ENCODE measurements at regions not wholly inside any gene's neighbourhood (a gene's known extent, or its start where the extent isn't known, plus 50 kb on each side); places are given as distances from the start of the nearest gene placed in this dataset.
"Not testable (repeated sequence)": the region's sequence is repeated elsewhere in the genome, so short reads cannot be mapped to it uniquely, and the experiment has no call there.

- H3K36me3 ChIP-seq (ENCODE audit: control insufficient read depth in 2 of 2, insufficient read depth in 2 of 2, low read length in 2 of 2), result no peaks in the 10 kb centered on the region
- no peak overlapping the region for H3K4me3 ChIP-seq (ENCODE audit: low read length in 2 of 2)
- H3K4me1 ChIP-seq (ENCODE audit: control insufficient read depth, insufficient read depth, low read length), result no peaks in the 10 kb centered on the region
- no peak overlapping the region for H3K27ac ChIP-seq (ENCODE audit: low read length)
- H3K9ac ChIP-seq (ENCODE audit: low read length in 2 of 2), result no peak overlapping the region
- H3K27me3 ChIP-seq (ENCODE audit: control insufficient read depth in 1 of 2, insufficient read depth in 2 of 2, low read length in 2 of 2), result no peaks in the 10 kb centered on the region
- H3K9me3 ChIP-seq (ENCODE audit: control insufficient read depth in 2 of 2, low read length in 2 of 2), result no peaks in the 10 kb centered on the region
Measured at GRCh38 chr6:48397887-48398286, 286.9 kb upstream of the PTCHD4 start.

DNA sequence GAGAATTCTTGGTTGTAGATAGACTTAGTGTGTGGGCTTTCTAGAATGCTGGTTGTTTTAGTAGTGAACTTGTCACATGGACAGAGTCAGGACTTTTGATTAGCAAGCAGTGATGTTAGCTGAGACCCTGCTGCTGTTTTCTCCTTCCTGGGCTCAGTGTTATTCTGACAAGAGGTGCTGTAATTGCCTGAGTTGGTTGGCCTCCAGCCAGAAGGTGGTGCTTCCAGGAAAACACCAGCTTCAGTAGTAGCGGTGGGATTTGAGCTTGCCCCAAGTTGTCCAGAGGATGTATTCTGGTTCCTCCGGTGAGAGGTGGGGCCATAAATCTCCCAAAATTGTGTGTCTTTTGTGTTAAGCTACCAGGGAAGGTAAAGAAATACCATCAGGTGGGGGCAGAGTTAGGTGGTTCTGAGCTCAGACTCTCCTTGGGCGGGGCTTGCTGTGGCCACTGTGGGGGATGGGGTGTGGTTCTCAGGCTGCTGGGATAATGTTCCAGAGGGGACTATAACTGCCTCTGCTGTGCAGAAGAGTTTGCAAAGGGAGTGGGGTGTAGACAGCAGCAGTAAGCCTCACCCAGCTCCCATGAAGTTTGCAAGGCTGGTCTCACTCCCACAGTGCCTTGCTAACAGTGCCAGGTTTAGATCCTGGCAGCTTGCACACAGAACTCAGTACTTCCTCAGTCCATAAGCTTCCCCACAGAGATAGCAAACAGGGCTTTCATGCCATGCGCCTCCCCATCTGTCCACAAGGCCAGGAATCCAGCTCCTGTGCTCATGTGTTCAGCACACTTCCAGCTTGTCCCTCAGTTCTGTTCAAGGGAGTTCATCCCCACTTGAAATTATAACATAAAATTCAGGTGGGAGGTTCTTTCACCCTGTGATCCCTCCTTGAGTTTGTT, 278.4 kb upstream of the PTCHD4 start:
- H3K4me3 ChIP-seq (ENCODE audit: low read length in 2 of 2), result no peak overlapping the region
- no peaks in the 10 kb centered on the region for H3K27me3 ChIP-seq (ENCODE audit: control insufficient read depth in 1 of 2, insufficient read depth in 2 of 2, low read length in 2 of 2)
- H3K9me3 ChIP-seq (ENCODE audit: control insufficient read depth in 2 of 2, low read length in 2 of 2), result no peaks in the 10 kb centered on the region
- no peaks in the 10 kb centered on the region for H3K36me3 ChIP-seq (ENCODE audit: control insufficient read depth in 2 of 2, insufficient read depth in 2 of 2, low read length in 2 of 2)
- H3K9ac ChIP-seq (ENCODE audit: low read length in 2 of 2), result no peak overlapping the region
- no peaks in the 10 kb centered on the region for H3K4me1 ChIP-seq (ENCODE audit: control insufficient read depth, insufficient read depth, low read length)
- H3K27ac ChIP-seq (ENCODE audit: low read length), result no peak overlapping the region

- no peaks in the 10 kb centered on the region for H3K36me3 ChIP-seq (ENCODE audit: control insufficient read depth in 2 of 2, insufficient read depth in 2 of 2, low read length in 2 of 2)
- no peak overlapping the region for H3K27ac ChIP-seq (ENCODE audit: low read length)
- no peak overlapping the region for H3K9ac ChIP-seq (ENCODE audit: low read length in 2 of 2)
- H3K4me1 ChIP-seq (ENCODE audit: control insufficient read depth, insufficient read depth, low read length), result no peaks in the 10 kb centered on the region
- no peaks in the 10 kb centered on the region for H3K9me3 ChIP-seq (ENCODE audit: control insufficient read depth in 2 of 2, low read length in 2 of 2)
- H3K27me3 ChIP-seq (ENCODE audit: control insufficient read depth in 1 of 2, insufficient read depth in 2 of 2, low read length in 2 of 2), result no peaks in the 10 kb centered on the region
- H3K4me3 ChIP-seq (ENCODE audit: low read length in 2 of 2), result no peak overlapping the region
Measured at GRCh38 chr6:48388044-48388443, 277.0 kb upstream of the PTCHD4 start.

DNA sequence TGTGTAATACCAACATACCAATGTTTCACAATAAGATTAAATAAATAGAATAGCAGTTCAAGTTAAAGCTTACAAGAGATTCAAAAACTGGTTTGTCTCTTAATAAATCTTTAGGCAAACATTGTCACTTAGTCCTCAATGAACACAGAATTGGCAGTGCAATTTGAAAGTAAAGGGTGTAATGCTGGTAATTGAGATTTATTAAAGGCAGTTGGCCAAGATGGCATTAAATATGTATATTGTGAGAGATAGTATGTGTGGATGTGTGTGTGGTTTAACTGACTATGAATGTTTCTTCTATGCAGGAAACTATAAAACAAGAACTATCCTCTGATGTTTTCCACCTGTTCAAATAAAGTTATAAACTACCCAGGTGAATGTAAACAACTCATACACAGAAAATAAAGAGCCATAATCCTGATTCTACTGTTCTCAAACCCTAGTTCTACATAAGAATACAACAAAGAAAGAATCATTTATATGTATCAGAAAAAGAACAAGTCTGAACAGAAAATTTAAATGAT, 267.9 kb upstream of the PTCHD4 start:
- H3K9me3 ChIP-seq (ENCODE audit: control insufficient read depth in 2 of 2, low read length in 2 of 2), result no peaks in the 10 kb centered on the region
- no peak overlapping the region for H3K4me3 ChIP-seq (ENCODE audit: low read length in 2 of 2)
- no peaks in the 10 kb centered on the region for H3K4me1 ChIP-seq (ENCODE audit: control insufficient read depth, insufficient read depth, low read length)

DNA sequence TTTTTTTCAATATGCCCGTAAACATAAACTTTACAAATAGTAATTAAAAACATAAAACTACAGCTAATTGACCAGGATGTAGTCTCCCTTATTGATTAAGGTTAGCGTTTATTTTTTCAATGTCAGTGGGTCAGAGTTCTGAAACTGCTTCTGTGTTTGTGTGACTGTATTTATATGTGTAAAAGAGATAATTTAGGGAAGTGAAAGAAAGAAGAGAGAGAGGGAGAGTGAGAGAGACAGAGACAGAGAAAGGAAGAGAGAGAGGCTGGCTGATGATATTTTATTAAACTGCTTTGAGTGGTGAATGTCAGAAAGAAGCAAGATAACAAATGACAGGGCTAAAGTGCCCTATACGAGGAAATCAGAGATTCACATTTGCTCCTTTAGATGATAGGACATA, 266.1 kb upstream of the PTCHD4 start:
- Histone ChIP-seq H3K27me3 (ENCODE audit: control insufficient read depth in 1 of 2, insufficient read depth in 2 of 2, low read length in 2 of 2) (no peaks in the 10 kb centered on the region), H3K36me3 (ENCODE audit: control insufficient read depth in 2 of 2, insufficient read depth in 2 of 2, low read length in 2 of 2) (no peaks in the 10 kb centered on the region), H3K27ac (ENCODE audit: low read length) (no peak overlapping the region), H3K4me3 (ENCODE audit: low read length in 2 of 2) (no peak overlapping the region), H3K9me3 (ENCODE audit: control insufficient read depth in 2 of 2, low read length in 2 of 2) (no peaks in the 10 kb centered on the region), H3K4me1 (ENCODE audit: control insufficient read depth, insufficient read depth, low read length) (no peaks in the 10 kb centered on the region), H3K9ac (ENCODE audit: low read length in 2 of 2) (no peak overlapping the region)

More for the DNA sequence above, 267.9 kb upstream of the PTCHD4 start:
- Histone ChIP-seq H3K36me3 (ENCODE audit: control insufficient read depth in 2 of 2, insufficient read depth in 2 of 2, low read length in 2 of 2) (no peaks in the 10 kb centered on the region), H3K9ac (ENCODE audit: low read length in 2 of 2) (no peak overlapping the region), H3K27me3 (ENCODE audit: control insufficient read depth in 1 of 2, insufficient read depth in 2 of 2, low read length in 2 of 2) (no peaks in the 10 kb centered on the region), H3K27ac (ENCODE audit: low read length) (no peak overlapping the region)

- not testable (repeated sequence) for H3K4me1 ChIP-seq (ENCODE audit: control insufficient read depth, insufficient read depth, low read length); H3K9me3 ChIP-seq (ENCODE audit: control insufficient read depth in 2 of 2, low read length in 2 of 2); H3K36me3 ChIP-seq (ENCODE audit: control insufficient read depth in 2 of 2, insufficient read depth in 2 of 2, low read length in 2 of 2); H3K4me3 ChIP-seq (ENCODE audit: low read length in 2 of 2); H3K27ac ChIP-seq (ENCODE audit: low read length); H3K9ac ChIP-seq (ENCODE audit: low read length in 2 of 2); H3K27me3 ChIP-seq (ENCODE audit: control insufficient read depth in 1 of 2, insufficient read depth in 2 of 2, low read length in 2 of 2)
Measured at GRCh38 chr6:48371226-48371625, 260.2 kb upstream of the PTCHD4 start.

GRCh38 chr6:48369100-48369499, 258.1 kb upstream of the PTCHD4 start:
- H3K9me3 ChIP-seq (ENCODE audit: control insufficient read depth in 2 of 2, low read length in 2 of 2), result no peaks in the 10 kb centered on the region
- H3K9ac ChIP-seq (ENCODE audit: low read length in 2 of 2), result no peak overlapping the region
- H3K27me3 ChIP-seq (ENCODE audit: control insufficient read depth in 1 of 2, insufficient read depth in 2 of 2, low read length in 2 of 2), result no peaks in the 10 kb centered on the region
- no peak overlapping the region for H3K27ac ChIP-seq (ENCODE audit: low read length)
- H3K4me1 ChIP-seq (ENCODE audit: control insufficient read depth, insufficient read depth, low read length), result no peaks in the 10 kb centered on the region
- H3K4me3 ChIP-seq (ENCODE audit: low read length in 2 of 2), result no peak overlapping the region
- no peaks in the 10 kb centered on the region for H3K36me3 ChIP-seq (ENCODE audit: control insufficient read depth in 2 of 2, insufficient read depth in 2 of 2, low read length in 2 of 2)

GRCh38 chr6:48325701-48326100, 214.7 kb upstream of the PTCHD4 start:
- H3K4me1 ChIP-seq (ENCODE audit: control insufficient read depth, insufficient read depth, low read length), result no peaks in the 10 kb centered on the region
- H3K36me3 ChIP-seq (ENCODE audit: control insufficient read depth in 2 of 2, insufficient read depth in 2 of 2, low read length in 2 of 2), result no peaks in the 10 kb centered on the region
- no peak overlapping the region for H3K9ac ChIP-seq (ENCODE audit: low read length in 2 of 2)
- H3K4me3 ChIP-seq (ENCODE audit: low read length in 2 of 2), result no peak overlapping the region
- H3K27me3 ChIP-seq (ENCODE audit: control insufficient read depth in 1 of 2, insufficient read depth in 2 of 2, low read length in 2 of 2), result no peaks in the 10 kb centered on the region
- H3K9me3 ChIP-seq (ENCODE audit: control insufficient read depth in 2 of 2, low read length in 2 of 2), result no peaks in the 10 kb centered on the region
- H3K27ac ChIP-seq (ENCODE audit: low read length), result no peak overlapping the region

DNA sequence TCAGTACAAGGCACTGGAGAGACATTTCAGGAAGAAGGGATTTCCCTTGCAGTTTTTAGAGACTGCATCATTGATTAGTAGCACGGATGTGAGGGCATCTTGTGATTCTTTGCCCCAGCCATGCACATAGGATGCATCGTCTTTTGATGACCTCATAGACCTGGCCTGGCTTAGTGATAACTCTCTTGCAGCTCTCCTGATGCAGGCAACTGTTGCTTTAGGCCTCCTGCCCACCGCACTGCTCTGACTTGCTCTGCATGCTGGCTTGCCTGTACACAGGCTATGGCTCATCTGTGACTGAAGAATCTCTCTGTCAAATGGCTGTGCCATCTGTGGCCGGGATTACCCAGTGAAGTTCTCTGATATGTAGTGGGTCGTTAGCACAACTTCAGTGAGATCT, 207.7 kb upstream of the PTCHD4 start:
- H3K4me3 ChIP-seq (ENCODE audit: low read length in 2 of 2), result no peak overlapping the region
- H3K27me3 ChIP-seq (ENCODE audit: control insufficient read depth in 1 of 2, insufficient read depth in 2 of 2, low read length in 2 of 2), result no peaks in the 10 kb centered on the region
- no peaks in the 10 kb centered on the region for H3K9me3 ChIP-seq (ENCODE audit: control insufficient read depth in 2 of 2, low read length in 2 of 2)
- H3K4me1 ChIP-seq (ENCODE audit: control insufficient read depth, insufficient read depth, low read length), result no peaks in the 10 kb centered on the region
- no peak overlapping the region for H3K9ac ChIP-seq (ENCODE audit: low read length in 2 of 2)
- no peak overlapping the region for H3K27ac ChIP-seq (ENCODE audit: low read length)
- H3K36me3 ChIP-seq (ENCODE audit: control insufficient read depth in 2 of 2, insufficient read depth in 2 of 2, low read length in 2 of 2), result no peaks in the 10 kb centered on the region

DNA sequence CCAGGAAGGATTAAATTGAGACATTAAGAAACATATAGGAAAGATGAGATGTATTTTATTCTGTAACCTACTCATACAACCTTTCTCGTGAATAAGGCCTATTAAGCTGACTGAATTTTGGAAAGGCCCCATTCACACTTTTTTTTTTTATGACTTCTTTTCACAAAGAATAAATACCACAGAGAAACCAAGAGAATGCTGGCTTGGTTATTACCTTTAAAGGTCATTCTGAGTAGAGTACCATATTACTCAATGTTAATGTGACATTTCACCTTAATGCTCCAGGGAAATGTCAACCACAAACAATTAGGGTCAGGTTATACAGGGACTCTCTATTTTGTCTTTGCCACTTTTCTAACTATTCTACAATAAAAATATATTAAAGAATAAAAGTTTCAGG, 204.9 kb upstream of the PTCHD4 start:
- Histone ChIP-seq H3K4me3 (ENCODE audit: low read length in 2 of 2) (no peak overlapping the region), H3K27ac (ENCODE audit: low read length) (no peak overlapping the region)

DNA sequence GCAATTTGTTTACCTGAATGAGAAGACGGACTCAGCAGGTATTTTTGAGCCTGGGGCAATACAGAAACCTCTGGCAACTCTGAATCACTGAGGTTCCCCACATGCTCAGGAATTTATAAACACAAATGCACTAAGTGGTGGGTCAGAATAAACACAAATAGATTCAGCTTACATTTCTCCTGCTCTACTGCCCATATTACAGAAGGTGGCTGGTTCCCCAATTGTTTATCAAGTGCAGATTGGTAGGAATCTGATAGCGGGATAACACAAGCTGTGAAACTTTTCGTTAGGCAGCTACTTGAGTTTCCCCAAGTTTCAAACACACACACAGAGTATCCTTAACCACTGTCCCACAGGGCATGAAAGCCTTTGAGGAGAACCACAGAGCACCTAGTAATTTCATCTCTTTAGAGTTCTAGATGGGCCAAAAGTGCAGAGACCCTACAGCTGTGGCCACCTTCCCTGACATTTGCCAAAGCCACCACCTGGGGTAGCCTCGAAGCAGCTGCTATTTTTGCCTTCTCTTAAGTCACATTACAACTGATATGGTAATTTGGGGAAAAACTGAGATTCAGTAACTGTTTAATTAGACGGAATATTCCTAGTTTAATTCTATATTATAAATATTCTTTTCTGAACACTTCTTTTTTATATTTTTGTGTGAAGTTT, 204.2 kb upstream of the PTCHD4 start:
- no peaks in the 10 kb centered on the region for H3K4me1 ChIP-seq (ENCODE audit: control insufficient read depth, insufficient read depth, low read length)
- H3K27me3 ChIP-seq (ENCODE audit: control insufficient read depth in 1 of 2, insufficient read depth in 2 of 2, low read length in 2 of 2), result no peaks in the 10 kb centered on the region
- H3K36me3 ChIP-seq (ENCODE audit: control insufficient read depth in 2 of 2, insufficient read depth in 2 of 2, low read length in 2 of 2), result no peaks in the 10 kb centered on the region

More for the DNA sequence above, 204.9 kb upstream of the PTCHD4 start:
- no peaks in the 10 kb centered on the region for H3K9me3 ChIP-seq (ENCODE audit: control insufficient read depth in 2 of 2, low read length in 2 of 2)
- no peak overlapping the region for H3K9ac ChIP-seq (ENCODE audit: low read length in 2 of 2)
- no peaks in the 10 kb centered on the region for H3K36me3 ChIP-seq (ENCODE audit: control insufficient read depth in 2 of 2, insufficient read depth in 2 of 2, low read length in 2 of 2)
- H3K4me1 ChIP-seq (ENCODE audit: control insufficient read depth, insufficient read depth, low read length), result no peaks in the 10 kb centered on the region
- no peaks in the 10 kb centered on the region for H3K27me3 ChIP-seq (ENCODE audit: control insufficient read depth in 1 of 2, insufficient read depth in 2 of 2, low read length in 2 of 2)

More for the DNA sequence above, 204.2 kb upstream of the PTCHD4 start:
- Histone ChIP-seq H3K27ac (ENCODE audit: low read length) (no peak overlapping the region), H3K9ac (ENCODE audit: low read length in 2 of 2) (no peak overlapping the region), H3K4me3 (ENCODE audit: low read length in 2 of 2) (no peak overlapping the region), H3K9me3 (ENCODE audit: control insufficient read depth in 2 of 2, low read length in 2 of 2) (no peaks in the 10 kb centered on the region)
